Lower leg skin (tissue), 4 donors: ENCODE measurements at regions not wholly inside any gene's neighbourhood (a gene's known extent, or its start where the extent isn't known, plus 50 kb on each side); places are given as distances from the start of the nearest gene placed in this dataset.

Experiments used
- DNase-seq, 2 donors: peaks; one replicate each; pipeline ENCODE4 v3.0.0-alpha.2; 2019; ENCODE audit warnings: low spot score in 2 of 2
- H3K4me3 ChIP-seq: fragments of 200-600 bp; sonication (generic); 2 replicates; pipeline ENCODE4 v1.5.1; 2017; ENCODE audit warnings: mild to moderate bottlenecking, low read depth; ENCODE audit not compliant: poor library complexity, severe bottlenecking
- CTCF ChIP-seq, 3 donors: fragments of 450-650 bp; IDR thresholded peaks; one replicate each; pipeline ENCODE4 v1.5.1; 2016; ENCODE audit warnings: antibody characterized with exemption in 3 of 3, mild to moderate bottlenecking in 3 of 3, moderate library complexity in 2 of 3
- POLR2A ChIP-seq, 2 donors: fragments of 450-650 bp; IDR thresholded peaks; one replicate each; pipeline ENCODE4 v1.6.1; 2016 to 2017; ENCODE audit warnings: antibody characterized with exemption in 2 of 2, mild to moderate bottlenecking in 1 of 2, moderate library complexity in 1 of 2
- WGBS, 2 donors: methylation state at CpG; one replicate each; pipeline ENCODE4 v1.1.5; 2018; 5-methylcytosine and 5-hydroxymethylcytosine counted together
- intact Hi-C: fragments of 100-400 bp; cut with DNase I; formaldehyde crosslinking; loops from one replicate; pipeline ENCODE4 v1.15.0; 2023; ENCODE audit warnings: low total_unique reads

DNA sequence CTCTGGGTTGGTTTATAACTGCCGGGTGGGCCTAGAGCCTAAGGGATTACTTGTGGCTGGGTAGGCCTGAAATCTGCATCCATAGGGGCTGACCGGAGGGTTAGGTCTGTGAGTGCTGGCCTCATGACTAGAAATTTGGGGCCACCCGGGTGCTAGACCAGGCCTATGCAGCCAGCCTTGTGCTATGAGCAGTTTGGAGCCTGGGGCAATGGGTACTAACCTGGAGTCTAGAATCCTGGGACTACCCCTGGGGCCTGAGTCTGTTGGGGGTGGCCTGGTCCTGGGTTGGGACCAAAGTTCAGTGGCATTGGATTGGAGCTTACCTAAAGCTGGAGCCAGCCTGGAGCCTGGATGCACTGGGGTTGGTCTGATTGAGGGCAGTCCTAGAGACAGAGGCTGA, 995.2 kb downstream of the ANKRD7 start:
- H3K4me3 ChIP-seq = no peak overlapping the region
- 95% methylated on average over 2 to 3 of the region's 3 CpGs for WGBS, 2 donors
- no peak for TF ChIP-seq POLR2A (IDR thresholded peaks at IDR 0.05)
- no peak for TF ChIP-seq CTCF (IDR thresholded peaks at IDR 0.05)
- intact Hi-C loops = no loop called here
- DNase-seq = peak in 1 of 2 donors; percentile 60

DNA sequence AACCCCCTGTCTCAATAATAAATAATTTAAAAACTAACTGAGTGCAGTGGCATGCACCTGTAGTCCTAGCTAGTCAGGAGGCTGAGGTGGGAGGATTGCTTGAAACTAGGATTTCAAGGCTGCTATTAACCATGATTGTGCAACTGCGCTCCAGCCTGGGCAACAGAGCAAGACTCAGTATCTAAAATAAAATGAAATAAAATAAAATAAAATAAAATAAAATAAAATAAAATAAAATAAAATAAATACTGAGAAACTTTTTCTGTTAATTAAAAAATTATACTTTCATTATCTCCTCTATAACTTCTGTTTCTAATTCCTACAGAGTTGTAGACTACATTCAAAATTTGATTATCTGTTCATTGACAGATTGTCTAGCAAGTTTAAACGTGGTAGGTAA, 999.4 kb downstream of the ANKRD7 start:
- 65 to 72% methylated on average over 2 of the region's 2 CpGs for WGBS, 2 donors
- no peak for TF ChIP-seq POLR2A (IDR thresholded peaks at IDR 0.05)
- no peak for TF ChIP-seq CTCF (IDR thresholded peaks at IDR 0.05)
- no peak for DNase-seq
- intact Hi-C loops = no loop called here
- H3K4me3 ChIP-seq = no peak overlapping the region

DNA sequence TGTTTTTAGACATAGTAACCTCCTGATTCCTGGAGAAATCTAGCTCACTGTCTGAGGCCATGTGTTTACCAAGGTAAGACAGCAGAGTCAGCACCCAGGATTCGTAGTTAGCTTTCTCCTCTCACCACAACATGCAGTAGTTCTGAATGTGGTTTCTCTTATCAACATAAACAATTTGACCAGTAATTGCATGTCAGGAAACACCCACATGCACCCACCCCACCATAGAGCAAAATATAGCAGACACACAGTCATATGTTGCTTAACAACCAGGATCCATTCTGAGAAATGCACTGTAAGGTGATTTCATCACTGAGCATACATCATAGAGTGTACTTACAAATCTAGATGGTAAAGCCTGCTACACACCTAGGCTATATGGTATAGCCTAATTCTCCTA, 1004.0 kb downstream of the ANKRD7 start:
- no peak overlapping the region for H3K4me3 ChIP-seq
- intact Hi-C loops = no loop called here
- TF ChIP-seq POLR2A (IDR thresholded peaks at IDR 0.05) = no peak
- TF ChIP-seq CTCF (IDR thresholded peaks at IDR 0.05) = no peak
- WGBS, 2 donors = 81 to 83% methylated on average over 1 of the region's 1 CpG
- no peak for DNase-seq

DNA sequence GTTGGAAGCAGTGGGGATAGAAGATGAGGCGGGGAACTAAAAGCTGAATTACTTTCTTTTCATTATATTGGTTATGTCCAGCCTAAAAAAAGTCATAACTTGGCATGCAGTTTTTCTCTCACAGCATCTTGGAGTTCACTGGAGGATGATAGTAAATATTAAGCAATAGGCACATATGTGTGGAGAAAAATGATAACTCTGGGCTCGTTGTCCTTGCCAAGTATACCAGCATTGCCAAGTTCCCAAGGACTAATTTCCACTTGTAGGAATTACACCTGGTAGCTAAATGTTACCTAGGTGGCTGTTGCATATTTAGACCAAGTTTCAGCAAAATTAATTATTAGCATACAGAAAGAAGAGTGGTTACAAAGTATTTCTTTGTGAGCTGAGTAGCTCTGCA, 1007.6 kb downstream of the ANKRD7 start:
- WGBS, 2 donors = 52 to 55% methylated on average over 2 of the region's 2 CpGs
- no peak overlapping the region for H3K4me3 ChIP-seq
- DNase-seq = no peak
- intact Hi-C loops = no loop called here
- no peak for TF ChIP-seq CTCF (IDR thresholded peaks at IDR 0.05)
- no peak for TF ChIP-seq POLR2A (IDR thresholded peaks at IDR 0.05)

DNA sequence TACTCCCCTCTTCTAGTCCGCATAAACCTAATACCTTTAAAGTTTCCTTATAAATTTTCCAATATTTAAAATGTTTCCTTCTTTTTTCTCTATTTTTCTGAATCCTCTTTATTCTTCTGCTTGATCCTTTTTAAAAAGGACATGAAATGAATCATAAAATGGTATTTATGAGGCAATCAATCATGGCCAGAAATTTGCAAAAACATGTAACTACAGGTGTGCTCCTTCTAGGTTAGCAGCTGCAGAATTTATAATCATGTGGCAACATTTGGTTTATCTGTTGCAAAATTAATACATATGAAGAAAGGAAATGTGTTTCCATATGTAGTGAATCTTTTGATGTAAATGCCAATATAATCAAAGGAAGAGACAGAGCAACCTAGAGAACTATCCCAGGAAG, 1008.5 kb downstream of the ANKRD7 start:
- WGBS, 2 donors = 54 to 66% methylated on average over 1 of the region's 1 CpG

More for the DNA sequence above, 1008.5 kb downstream of the ANKRD7 start:
- no peak for TF ChIP-seq POLR2A (IDR thresholded peaks at IDR 0.05)
- no peak for TF ChIP-seq CTCF (IDR thresholded peaks at IDR 0.05)
- DNase-seq = no peak
- no peak overlapping the region for H3K4me3 ChIP-seq
- intact Hi-C loops = no loop called here
